Activated CD4-positive, alpha-beta T cell treated with anti-CD3 and anti-CD28 coated beads for 4 hours (primary cell): ENCODE measurements at regions not wholly inside any gene's neighbourhood (a gene's known extent, or its start where the extent isn't known, plus 50 kb on each side); places are given as distances from the start of the nearest gene placed in this dataset.

Experiments used
- DNase-seq, 2 donors: peaks; one replicate each; pipeline ENCODE4 v3.0.0-alpha.2; 2020

DNA sequence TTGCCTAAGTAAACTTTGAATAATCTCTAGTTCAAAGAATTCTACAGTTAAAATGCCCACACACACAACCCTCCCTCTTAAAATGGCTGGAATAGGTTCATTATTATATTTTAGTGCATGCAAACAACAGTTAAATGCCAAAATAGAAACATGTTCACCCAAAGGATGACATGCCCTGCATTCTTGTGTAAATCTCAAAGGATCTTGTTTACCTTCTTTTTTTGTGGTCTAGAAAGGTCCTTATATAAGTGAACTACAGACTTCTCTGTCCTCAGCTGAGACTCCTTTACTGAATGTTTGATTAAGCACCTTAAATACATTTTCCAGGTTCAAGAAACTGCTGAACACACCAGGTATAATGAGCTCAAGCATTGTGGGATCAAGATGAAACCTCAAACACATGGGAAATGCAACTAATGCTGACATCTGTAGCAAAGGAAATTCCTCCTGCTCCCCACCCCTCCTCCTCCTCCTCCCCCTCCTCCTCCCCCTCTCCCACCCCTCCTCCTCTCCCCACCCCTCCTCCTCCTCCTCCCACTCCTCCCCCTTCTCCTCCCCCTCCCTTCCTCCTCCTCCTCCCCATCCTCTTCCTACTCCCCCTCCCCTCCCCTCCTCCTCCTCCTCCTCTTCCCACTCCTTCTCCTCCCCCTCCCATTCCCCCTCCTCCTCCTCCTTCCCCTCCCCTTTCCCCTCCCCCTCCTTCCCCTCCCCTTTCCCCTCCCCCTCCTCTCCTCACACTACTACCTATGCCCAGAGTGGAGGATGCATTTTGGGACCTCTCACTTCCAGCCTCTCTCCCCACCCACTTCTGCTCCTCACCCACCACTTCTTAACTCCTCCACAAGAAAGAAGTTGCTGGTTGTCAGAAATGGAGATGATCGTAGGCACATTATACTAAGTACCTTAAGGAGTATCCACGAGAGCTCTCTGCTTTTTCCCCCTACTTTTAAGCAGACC lies 233.9 kb downstream of the MRPL39 start:
- DNase-seq, result no peak

- no peak for DNase-seq
Measured at GRCh38 chr21:25371841-25372425, 235.3 kb downstream of the MRPL39 start.

DNA sequence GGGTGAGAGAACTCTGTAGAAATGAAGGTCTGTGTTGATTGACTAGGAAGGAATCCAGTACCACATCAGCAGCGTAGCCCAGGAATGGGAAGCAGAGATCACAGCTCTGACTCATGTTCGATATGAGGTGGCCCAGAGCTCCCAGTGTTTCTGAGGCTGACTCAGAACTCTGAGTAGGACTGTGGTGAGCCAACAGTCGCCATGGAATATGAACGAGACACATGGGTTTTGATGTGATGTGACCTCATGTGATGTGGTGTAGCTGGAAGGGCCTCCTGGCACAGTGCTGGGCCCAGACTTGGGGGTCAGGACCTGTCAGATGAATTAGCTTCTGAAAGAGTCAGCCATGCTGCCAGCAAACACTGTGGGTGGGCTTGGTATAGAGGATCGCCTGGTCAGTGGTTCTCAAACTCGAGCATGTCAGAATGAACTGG lies 237.0 kb downstream of the MRPL39 start:
- DNase-seq, result no peak

DNA sequence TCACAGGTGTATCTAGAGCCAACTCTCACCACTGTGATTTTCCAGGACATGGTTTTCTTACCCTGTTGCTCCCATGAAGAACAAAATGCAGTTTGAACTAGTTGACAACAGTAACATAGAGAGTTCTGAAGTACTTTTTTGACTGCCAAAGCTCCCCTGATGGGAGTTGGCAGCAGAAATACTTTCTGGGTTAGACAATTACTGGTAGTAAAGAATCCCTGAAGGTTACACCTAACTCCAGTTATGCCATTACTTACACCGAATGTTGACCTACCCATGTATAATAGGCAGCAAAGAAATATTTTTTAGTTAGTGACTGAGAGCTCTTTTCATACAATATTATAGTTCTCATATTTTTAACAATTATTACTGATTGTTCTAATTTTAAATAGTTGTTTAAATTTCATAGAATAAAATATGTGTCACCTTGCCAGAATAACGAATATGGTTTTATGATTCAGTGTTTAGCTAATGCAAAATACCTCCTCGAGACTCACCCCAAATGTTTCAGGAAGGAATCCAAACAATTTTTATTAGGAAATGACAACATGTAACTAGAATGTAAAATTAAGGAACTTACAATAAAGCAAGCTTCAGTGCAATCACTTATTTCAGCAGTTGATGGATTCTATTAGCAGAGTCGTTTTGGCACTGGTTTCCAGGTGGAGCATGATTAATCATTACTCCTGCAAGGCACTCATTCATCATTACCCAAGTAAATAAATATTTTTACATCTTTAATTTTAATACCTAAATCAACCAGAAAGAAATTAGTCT lies 237.6 kb downstream of the MRPL39 start:
- no peak for DNase-seq

- DNase-seq, result no peak
Measured at GRCh38 chr21:25368531-25368930, 238.8 kb downstream of the MRPL39 start.

DNA sequence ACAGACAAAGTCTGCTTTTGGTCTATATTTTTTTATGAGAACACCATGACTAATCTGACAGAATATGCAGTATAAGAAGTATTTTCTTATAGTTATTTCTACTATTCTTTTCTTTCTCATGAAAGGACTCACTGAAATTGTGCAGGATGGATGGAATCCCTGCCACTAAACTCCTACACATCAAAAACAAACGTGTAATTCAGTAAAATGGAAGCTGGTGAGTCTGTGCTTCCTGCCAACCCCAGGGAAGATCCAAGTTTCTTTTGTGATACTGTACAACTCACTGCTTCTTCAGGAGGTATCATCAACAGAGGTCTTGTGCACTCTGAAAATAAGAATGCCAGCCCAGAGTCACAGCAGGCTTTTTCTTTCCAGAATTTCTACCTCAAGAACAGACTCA lies 241.2 kb downstream of the MRPL39 start:
- no peak for DNase-seq

DNA sequence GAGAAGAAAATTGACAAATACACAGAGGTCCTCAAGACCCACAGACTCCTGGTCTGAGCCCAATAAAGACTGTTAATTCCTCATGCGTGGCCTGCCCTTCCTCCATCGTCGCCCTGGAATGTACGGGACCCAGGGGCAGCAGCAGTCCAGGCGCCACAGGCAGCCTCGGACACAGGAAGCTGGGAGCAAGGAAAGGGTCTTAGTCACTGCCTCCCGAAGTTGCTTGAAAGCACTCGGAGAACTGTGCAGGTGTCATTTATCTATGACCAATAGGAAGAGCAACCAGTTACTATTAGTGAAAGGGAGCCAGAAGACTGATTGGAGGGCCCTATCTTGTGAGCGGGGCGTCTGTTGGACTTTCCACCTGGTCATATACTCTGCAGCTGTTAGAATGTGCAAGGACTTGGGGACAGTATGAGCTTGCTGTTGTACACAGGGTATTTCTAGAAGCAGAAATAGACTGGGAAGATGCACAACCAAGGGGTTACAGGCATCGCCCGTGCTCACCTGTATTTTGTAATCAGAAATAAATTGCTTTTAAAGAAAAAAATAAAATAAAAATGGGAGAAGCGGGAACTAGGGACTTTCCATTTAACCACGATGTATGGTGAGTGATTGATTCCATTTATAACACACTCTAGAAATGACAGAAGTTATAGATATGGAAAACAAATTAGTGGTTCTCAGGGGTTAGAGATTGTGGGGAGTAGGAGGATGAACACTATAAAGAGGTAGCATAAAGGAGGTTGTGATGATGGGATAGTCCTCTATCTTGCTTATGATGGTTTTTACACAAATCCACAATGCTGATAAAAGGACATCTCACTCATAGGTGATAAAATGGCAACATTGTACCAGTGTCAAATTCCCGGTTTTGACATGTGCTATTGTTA lies 244.7 kb downstream of the MRPL39 start:
- DNase-seq, result no peak

DNA sequence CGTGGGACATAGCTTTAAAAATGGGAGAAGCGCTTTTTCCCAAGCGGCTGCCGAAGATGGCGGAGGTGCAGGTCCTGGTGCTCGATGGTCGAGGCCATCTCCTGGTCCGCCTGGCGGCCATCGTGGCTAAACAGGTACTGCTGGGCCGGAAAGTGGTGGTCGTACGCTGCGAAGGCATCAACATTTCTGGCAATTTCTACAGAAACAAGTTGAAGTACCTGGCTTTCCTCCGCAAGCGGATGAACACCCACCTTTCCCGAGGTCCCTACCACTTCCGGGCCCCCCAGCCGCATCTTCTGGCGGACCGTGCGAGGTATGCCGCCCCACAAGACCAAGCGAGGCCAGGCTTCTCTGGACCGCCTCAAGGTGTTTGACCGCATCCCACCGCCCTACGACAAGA lies 245.5 kb downstream of the MRPL39 start:
- DNase-seq, result no peak

GRCh38 chr21:25361097-25361496 lies 246.2 kb downstream of the MRPL39 start:
- no peak for DNase-seq

DNA sequence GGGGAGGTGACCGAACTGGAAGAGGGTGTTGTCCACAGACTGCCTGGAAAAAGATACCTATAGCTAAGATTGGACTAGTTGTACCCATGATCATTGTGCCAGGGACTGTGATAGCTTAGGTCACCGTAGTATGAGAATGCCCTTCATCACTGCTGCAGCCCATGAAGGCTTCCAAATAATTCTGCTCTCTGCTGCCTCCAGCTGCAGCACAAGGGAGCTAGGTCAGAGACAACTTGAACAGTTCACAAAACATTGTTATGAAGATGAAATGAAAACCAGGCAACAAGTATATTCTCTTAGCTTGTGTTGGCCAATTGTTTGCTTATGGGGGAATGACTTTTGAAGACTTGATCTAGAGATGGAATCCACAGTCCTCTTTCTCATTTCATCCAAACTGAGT lies 246.7 kb downstream of the MRPL39 start:
- DNase-seq, result no peak

GRCh38 chr21:25359724-25360123 lies 247.6 kb downstream of the MRPL39 start:
- DNase-seq, result no peak

DNA sequence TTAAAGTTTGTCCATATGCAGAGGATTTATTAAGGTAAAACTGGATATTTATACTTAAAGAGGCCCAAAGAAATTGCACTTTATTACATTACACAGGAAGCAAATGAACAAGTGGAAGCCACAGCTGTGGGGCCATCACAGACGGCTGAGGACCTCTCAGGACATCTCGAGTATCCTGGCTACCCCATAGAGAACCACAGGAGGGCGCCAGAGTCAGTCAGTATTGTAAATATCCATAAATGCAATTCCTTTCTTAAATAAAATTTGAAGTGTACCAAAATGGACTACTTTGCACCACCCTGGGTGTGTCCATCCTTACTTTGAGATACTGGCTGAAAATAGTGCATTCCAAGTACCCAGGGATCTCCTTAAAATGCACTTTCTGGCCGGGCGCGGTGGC lies 257.2 kb downstream of the MRPL39 start:
- DNase-seq, result peak in 1 of 2 donors; percentile 4

- DNase-seq, result no peak
Measured at GRCh38 chr21:25343774-25344545, 263.3 kb downstream of the MRPL39 start.

DNA sequence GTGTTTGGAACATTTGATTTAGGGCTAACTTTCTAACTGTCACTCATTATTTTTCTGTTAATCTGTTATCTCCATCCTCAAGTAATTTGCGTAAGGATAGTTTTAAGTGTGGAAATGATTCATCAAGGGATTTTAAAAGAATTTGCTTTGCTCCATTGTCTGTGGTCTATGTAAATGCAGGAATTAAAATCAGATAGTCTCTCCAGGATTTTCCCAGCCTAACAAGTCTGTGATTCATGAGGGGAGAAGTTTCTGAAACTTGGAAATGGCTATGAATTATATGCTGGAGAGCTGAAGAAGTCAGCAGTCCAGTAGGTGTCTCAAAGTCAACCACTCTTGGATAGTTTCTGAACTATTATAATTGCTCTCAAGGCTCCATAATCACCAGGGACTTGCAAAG lies 264.5 kb downstream of the MRPL39 start:
- DNase-seq, result no peak

- no peak for DNase-seq
Measured at GRCh38 chr21:25341981-25342380, 265.3 kb downstream of the MRPL39 start.

DNA sequence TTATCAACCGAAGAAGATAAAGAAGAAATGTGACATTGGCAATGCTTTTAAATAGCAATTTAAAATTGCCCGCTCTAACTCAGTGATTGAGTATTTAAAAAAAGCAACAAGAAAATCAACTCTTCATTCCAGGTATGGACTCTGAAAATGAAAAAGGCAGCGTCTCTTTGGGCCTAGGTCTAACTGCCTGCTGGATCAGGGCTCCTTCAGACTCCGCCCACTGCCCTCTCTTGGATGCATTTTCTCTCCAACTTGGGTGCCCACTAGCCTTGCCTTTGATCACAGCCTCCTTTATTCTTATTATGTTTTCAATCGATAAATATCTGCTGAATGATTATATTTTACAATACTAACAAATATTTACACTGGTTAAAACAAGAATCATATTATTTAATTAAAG lies 268.9 kb downstream of the MRPL39 start:
- no peak for DNase-seq

DNA sequence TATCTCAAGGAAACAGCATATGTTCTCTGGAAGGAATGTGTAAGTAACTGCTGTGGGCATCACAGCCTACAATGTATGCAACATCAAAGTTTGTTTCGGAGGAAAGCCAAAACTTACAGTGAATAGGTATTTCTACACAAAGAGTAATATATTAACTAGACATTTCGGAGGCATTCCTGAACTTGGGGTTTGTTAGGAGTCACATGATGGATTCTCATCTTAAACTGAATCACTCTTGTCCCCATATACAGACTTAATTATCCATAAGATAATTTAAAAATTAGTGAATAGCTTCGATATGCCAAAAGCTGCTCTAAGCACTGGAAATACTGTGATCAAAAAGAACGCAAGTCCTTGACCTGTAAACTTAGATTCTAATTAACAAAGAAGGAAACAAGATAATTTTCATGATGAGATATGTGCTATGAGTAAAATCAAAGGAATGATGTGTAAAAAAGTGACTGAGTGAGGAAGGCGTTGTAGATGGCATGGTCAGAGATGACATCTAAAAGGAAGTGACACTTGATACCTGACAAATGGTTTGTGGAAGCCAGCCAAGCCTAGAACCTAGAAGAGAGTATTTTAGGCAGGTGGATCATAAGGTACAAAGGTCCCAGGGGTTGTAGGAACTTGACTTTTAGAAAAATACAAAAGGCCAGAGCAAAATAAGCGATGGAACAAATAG lies 273.1 kb downstream of the MRPL39 start:
- no peak for DNase-seq

DNA sequence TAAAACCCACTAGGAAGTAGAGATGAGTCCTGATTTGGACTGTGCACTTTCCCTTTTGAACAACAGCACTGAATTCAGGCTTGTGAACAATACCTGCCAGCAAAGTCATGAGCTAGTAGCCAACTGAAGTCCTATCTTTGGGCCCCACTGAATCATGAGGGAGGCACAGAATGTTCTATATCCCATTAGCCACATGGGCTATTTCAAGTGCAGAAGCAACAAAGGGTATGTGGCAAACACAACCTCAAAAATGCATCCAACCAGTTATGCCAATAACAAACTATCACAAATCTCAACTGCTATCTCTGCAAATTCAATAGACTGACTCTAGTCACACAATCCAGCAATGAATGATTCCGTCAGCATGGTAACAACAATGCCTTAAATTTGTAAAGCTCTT lies 276.0 kb downstream of the MRPL39 start:
- DNase-seq, result no peak

DNA sequence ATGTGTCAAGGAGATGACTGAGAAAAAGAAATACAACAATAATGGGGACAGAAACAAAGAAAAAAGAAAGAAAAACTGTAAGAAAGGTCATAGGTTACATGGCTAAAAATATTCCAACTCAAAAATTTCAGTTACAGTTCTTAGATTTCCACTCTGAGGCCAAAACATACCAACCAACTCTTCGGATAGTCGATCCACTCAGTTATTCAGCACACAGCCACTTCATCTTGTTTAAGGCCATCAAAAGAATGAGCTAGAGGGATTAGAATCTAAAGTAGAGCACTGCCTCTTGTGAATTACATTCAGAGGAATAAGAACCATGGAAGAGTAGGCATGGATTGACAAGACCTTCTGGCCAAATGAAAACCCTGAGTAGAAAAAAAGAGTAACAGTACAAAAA lies 277.0 kb downstream of the MRPL39 start:
- DNase-seq, result no peak

DNA sequence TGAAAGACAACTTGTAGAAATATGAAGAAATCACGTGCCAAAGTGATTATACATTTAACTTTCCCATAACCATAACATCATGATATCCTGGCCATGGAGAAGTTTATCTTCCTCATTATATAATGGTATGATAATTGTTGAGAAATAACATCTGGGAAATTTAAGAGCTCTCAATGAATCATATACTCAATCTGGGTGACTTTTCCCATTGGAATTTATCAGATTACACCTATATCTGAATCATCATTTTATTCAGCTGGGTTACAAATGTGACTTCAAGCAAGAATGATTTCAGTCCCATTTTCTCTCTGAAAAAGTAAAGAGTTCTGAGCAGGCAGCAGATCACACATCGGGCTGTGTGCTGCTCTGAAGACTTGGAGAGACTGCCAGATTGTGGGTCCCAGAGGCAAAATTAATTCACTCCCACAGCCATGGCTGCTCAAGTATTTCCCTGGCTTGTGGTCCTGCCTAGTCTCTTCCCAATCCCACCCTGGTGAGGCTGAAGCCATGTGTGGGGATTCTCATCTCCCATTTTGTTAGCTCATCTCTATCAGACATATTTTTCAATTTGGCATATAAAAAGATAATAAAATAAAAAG lies 278.0 kb downstream of the MRPL39 start:
- DNase-seq, result no peak

GRCh38 chr21:25328736-25329135 lies 278.5 kb downstream of the MRPL39 start:
- DNase-seq, result no peak
